HG03460 (cell line): ENCODE measurements at regions not wholly inside any gene's neighbourhood (a gene's known extent, or its start where the extent isn't known, plus 50 kb on each side); places are given as distances from the start of the nearest gene placed in this dataset.
"Not testable (repeated sequence)": the region's sequence is repeated elsewhere in the genome, so short reads cannot be mapped to it uniquely, and the experiment has no call there.

ENCODE experiments used
- ATAC-seq: cut with Tn5 transposase; IDR thresholded peaks from one replicate; pipeline ENCODE4 v1.9.1; 2021; ENCODE audit not compliant: unreplicated experiment

DNA sequence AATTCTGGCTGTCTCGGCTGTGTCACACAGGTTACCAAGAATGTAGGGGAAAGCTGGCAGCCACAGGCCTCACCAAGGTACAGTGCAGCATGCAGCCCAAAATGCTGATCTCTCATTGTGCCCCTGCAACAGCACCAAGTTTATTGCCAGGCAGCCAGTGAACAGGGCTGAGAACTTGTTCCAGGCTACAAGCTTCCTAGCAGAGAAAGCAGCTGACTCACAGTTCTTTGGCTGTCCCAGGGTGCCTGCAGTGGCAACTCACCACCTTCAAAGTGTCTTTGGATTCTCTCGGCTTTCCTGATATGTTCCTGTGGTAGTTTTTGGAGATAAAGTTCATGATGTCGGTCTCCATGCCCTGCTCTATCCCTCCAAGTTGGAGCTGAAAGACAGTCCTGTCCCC, 719.1 kb upstream of the ANO3 start:
- no peak for ATAC-seq

DNA sequence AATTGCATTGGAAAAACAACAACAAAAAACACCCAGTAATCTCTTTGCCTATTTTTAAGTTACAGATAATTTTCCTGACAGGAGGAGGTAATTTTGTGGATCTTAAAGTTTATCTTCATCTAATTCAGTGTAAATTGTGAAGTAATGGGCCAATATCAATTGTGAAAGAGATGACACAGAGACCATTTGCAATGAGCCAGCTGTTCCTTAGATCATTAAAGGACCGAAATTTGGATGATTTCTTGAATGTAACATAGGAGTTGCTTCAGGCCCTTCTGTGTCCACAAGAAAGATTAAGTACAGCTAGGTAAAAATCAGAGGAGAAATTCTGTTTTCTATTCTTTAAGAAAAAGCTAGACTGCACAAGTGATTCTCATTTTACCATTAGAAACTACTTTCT, 718.5 kb upstream of the ANO3 start:
- ATAC-seq = no peak

DNA sequence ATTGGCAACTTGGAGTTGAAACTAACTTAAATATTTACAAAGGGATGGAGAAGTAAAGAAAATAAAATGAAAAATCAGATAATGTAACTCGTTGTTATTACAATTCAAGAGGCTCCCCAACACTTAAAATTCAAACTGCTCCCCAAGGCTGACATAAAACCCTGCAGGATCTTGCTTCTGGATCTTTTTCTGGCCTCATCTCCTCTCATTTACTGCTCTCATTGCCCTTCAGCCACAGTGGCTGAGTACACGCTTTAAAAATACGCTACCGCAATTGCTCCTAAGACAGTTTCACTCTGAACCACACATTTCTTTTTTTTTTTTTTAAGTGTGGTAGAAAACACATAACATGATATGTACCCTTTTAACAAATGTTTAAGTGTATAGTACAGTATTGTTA, 718.1 kb upstream of the ANO3 start:
- no peak for ATAC-seq

DNA sequence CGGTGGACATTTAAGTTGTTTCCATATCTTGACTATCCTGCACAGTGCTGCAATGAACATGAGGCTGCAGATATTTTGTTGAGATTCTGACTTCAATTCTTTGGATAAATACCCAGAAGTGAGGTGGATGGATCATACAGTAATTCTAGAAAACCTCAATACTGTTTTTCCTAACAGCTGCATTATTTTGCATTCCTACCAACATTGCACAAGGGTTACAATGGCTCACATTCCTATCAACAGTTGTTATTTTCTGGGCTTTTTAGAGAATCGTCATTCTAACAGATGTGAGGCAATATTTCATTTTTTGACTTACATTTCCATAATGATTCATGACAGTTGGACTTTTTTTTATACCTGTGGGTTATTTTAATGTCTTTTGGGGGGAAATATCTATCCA, 716.9 kb upstream of the ANO3 start:
- no peak for ATAC-seq

DNA sequence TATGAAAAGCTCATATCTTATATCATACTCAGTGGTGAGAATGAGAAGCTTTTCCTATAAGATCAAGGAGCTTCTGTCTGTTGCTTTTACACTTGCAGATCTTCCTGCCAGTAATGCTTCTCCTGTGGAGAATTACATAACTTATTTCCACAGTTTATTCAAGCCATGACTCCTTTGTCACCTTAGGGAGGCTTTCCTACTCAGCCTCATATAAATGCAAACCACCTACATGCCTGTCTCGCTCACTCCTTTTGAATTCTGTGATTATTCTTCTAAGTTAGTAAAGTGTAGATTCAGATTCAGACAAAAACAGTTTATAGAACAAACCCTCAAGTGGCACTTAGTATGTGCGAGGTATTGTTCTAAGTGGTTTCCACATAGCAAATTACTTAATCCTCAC, 716.1 kb upstream of the ANO3 start:
- no peak for ATAC-seq

DNA sequence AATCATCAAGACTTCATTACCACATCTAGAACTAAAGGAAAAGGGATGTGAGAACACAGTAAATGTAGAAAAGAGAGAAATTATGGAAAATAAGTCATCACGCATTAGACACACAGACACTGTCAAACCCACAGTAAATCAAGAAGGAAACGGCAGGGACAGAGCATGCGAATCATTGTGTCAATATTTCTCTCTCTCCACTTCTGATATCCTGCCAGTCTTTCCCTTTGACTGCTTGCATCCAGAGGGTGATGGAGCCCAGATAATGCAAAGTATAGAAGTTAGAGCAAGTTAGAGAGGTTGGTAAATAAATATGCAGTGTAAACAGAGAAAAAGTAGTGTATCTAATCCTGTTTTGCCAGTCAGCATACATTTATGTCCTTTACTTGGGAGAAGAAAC, 706.8 kb upstream of the ANO3 start:
- ATAC-seq = no peak

DNA sequence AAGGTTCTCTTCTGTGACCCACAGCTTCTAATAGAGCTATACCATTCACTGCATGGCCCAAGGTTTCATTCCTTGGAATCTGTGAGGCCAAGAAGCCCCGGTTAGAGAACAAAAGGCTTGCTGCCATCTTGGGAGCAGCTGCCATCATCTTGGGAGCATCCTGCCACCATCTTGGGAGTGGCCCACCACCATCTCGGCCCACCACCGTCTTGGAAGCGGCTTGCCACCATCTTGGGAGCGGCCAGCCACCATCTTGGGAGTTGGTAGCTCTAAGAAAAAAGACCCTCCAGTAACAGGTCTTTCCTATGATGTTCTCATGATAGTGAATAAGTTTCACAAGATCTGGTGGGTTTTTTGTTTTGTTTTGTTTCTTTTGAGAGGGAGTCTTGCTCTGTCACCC, 703.9 kb upstream of the ANO3 start:
- ATAC-seq = no peak

DNA sequence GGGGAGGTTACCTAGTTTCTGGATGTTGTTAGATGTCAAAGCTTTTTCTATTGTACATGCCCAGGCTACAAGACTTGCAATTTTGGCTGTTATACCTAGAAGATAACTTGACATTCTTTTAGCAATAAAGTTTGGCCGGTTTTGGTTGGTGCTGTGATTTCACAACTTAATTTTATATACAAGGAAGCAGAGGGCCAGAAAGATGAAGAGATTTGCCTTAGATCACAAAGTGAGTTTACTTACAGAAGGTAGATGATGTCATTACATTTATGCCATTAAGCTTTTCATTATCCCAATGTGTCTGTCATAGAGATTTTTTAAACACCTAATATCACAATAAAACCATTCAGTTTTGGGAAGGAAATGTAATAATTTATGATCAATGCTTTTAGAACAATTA, 698.7 kb upstream of the ANO3 start:
- no peak for ATAC-seq

DNA sequence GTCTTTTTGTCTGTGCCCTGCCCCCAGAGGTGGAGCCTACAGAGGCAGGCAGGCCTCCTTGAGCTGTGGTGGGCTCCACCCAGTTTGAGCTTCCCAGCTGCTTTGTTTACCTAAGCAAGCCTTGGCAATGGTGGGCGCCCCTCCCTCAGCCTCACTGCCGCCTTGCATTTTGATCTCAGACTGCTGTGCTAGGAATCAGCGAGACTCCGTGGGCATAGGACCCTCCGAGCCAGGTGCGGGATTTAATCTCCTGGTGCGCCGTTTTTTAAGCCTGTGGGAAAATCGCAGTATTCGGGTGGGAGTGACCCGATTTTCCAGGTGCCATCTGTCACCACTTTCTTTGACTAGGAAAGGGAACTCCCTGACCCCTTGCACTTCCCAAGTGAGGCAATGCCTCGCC, 682.7 kb upstream of the ANO3 start:
- not testable (repeated sequence) for ATAC-seq

DNA sequence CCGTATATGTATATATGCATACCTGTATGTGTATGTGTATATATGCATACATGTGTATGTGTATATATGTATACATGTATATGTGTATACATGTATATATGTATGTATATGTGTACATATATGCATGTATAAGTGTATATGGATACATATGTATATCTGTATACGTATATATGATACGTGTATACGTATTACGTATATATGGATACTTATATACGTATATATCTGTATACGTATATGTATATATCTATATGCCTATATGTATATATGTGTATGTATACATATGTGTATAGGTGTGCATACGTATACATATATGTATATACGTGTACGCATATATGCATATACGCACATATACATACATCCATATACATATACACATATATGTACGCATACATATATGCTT, 681.6 kb upstream of the ANO3 start:
- no peak for ATAC-seq

DNA sequence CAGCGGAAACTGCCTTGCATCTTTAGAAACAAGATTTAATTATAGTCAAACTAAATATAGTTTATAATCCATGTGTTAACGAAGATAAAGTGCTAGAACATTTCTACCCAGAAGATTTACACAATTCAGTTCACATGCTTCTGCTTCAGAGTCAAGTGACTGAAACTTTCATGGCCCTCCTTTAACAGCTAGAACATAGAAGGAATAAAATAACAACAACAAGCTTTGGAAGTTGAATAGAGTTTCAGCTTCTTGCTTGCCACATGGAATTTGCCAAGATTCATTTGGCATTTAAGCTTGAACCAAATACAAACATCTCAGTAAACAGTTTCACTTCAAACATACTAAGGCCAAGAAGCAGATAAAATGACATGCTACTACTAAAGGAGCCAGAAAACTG, 676.3 kb upstream of the ANO3 start:
- no peak for ATAC-seq

DNA sequence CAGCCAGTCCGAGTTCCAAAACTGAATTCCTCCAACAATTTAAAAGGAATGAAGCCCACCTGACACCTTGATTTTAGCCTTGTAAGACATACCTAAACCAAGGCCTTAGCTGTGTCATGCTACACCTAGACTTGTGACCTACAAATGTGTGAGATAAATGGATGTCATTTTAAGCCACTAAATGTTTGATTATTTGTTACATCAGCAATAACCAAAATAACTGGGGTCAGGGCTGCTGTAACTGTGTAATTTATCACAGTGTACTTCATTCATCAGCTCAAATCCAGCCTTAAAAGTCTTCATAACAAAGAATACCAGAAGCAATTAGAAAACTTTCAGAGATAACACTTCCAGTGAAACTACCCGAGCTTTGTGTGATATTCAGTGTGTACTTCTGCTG, 673.0 kb upstream of the ANO3 start:
- ATAC-seq = no peak

DNA sequence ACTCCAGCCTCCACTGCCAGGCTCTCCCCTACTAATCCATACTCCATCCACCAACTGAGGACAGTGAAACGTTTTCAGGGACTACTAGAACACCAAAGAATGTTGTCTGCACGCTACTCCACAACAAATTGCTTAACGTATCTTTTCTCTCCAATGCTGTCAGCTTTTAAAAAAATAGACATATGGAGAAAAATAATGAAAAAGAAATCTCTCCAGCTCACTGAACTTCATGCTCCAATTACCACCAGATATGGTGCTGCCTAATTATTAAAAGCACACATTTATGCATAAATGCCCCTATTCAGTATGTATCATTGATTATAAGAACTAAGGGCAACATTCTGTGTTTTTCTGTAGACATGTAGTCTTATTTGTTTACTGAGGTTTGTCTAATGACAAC, 672.2 kb upstream of the ANO3 start:
- ATAC-seq = no peak

DNA sequence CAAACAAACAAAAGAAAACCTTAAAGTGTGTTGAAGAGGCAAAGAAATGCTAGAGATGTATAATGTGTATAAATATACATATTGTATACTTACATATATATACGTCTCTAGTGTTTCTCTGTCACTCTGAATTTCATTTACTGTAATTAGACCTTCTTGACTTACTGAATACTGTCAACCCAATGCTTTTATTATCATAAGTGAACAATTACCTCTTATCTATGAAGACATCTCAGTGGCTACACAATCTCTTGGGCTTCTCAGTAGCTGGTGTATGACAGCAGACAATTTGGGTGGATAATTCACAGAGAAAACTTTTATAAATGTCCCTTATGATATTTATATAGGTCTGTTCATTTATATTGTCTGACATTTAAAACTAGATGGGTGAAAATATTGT, 664.1 kb upstream of the ANO3 start:
- no peak for ATAC-seq

DNA sequence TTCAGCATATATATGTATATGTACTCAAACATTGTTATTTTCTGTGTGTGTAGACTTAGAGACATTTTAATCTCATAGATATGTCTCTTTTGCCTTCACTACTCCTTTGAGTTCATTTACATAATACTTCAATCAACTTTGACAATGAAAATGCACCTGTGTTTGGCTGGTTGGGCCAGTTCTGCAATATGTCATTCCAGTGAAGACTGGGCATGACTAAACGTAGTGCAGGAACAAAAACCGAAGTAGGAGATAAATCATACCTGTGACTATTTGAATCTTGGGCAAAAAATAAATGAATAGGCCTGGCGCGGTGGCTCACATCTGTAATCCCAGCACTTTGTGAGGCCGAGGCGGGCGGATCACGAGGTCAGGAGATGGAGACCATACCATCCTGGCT, 640.0 kb upstream of the ANO3 start:
- ATAC-seq = no peak

DNA sequence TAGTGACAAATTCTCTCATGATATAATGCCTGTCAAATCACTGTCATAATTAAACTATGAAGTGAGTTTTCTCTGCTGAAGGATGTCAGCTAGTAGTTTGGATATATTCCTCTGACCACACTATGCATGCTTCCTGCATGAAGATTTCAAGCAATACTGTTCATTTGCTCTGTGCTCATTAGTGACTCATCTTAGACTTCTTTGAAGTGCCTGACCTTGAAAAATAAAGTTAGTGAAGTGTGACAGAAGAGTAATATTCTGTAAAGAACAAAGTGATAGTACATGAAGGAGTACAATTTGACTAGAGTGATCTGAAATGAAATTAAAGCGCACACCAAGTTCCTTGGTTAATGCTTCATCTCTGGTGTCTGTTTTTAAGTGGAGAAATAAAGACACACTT, 629.5 kb upstream of the ANO3 start:
- no peak for ATAC-seq

DNA sequence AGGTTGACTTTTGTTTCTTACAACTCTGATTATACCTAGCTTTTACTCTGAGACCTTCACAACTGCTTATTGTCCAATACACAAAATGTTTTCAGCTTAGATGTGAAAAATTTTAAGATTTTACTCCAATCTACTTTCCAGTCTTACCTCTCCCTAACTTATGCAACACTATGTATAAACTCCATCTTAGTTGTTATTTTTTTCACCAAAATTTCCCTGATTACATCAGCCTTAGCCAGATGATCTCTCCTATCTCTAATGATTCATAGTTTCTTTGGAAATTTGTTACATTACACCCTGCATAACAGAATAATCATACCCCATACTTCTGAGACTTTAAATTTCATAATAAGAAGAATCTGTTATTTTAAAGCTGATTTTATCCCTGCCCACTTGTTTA, 621.0 kb upstream of the ANO3 start:
- no peak for ATAC-seq

DNA sequence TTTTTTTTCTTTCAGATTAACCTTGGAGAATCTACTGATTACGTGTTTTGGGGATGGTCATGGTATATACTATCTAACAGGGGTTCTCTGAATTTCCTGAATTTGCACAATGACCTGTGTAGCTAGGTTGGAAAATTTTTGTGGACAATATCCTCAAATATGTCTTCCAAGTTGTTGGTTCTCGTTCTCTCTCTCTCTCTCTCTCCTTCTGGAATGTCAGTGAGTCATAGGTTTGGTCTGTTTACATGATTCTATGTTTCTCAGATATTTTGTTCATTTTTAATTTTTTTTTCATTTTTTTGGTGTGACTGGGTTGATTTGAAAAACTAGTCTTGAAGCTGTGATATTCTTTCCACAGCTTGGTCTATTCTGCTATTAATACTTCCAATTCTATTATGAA, 604.0 kb upstream of the ANO3 start:
- no peak for ATAC-seq

DNA sequence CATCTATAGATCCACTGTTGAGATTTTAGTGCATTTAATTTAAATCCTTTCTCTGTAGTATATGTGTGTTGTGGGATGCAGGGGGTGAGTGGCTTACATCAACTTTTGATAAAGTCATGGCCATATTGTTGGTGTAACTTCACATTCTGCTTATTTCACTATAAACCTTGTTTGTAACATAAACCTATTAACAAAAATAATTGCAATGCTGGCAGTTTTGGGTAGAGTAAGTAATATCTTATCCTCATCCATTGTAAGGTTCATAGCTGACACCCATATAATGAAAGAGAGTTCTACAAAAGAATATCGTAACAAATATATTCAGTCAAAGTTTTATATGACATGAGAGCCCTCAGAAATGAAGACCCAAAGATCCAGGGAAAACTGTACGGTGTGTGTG, 601.7 kb upstream of the ANO3 start:
- ATAC-seq = no peak

DNA sequence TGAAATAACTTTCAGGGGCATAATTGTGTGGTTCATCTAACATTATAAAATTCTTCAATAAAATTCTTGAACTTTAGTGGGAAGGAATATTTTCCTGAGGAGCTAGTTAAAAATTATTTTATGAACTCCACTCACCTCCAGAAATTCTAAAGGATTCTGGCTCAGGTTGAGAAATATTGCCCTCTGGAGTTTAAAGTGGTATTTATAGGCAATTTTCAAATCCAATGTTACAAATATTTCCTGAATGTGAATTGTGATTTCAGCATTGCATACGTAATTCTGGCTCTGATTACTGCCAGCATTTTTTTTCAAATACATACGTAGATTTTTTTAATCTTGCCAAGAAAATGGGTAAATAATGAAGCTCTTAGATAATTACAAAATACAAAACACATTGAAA, 598.2 kb upstream of the ANO3 start:
- ATAC-seq = no peak

DNA sequence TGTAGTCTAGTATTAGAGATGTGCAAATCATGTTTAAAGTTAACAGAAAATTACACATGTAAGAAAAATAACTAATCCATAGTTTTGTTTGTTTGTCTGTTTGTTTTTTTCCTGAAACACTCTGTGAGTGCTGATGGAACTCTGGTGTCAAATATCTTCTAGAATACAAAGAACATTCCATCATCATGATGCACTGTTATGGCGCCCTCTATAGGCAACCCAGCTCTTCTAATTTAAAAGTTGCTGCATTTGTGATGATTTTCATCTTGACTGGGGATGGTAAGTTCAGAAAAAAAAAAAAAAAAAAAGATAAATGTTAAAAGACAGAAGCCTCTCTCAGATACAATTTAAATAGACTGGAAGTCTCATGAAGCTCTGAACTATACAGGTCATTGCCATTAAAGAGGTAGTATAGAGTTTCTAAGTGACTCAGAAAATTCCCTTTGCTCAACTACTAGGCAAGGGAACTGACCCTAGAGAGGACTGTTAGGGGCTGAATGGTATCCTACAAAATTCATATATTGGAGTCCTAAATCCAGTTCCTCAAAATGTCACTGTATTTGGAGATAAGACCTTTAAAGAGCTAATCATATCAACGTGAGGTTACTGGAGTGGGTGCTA, 597.2 kb upstream of the ANO3 start:
- no peak for ATAC-seq

DNA sequence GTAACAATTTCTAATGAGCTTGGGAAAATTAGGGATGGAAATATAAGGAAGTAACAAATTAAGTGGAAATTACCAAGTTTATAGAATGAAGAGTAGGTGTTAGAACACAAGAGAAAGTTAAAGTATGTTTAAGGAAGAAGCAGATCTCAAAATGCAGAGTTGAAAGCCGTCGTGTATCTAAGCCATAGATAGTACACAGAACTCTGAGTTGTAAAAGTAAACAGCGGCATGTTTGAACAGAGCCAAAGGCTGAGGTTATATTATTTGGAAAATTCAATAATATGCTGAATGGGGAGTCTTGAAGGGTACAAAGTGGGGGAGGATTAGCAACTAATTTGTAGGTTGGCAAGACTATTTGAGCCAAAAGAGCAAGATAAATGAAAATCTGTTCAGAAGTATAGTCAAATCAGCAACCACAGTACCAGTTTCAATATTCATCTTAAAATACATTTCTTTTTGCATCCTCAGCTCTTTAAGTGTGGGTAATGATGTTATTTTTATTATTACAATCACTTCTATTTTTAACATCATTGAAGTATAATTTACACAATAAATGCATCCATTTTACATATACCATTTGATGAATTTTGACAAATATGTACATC, 594.8 kb upstream of the ANO3 start:
- ATAC-seq = no peak

DNA sequence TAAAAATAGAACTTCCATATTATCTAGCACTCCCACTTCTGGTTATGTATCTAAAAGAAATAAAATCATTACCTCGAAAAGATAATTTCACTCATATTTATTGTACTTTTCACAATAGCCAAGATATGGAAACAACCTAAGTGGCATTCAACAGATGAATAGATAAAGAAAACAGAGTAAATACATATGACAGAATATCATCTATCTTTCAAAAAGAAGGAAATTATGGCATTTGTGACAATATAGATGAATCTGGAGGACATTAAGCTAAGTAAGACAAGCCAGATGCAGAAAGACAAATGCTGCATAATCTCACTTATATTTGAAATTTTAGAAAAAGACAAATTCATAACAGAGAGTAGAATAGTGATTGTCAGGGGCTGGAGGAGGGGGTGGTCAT, 590.0 kb upstream of the ANO3 start:
- no peak for ATAC-seq
